ENCODE measurements at regions not wholly inside any gene's neighbourhood (a gene's known extent, or its start where the extent isn't known, plus 50 kb on each side); places are given as distances from the start of the nearest gene placed in this dataset.
A peak's percentile ranks its signal among the peaks of the same experiment; 100 is the strongest.
"Not testable (repeated sequence)": the region's sequence is repeated elsewhere in the genome, so short reads cannot be mapped to it uniquely, and the experiment has no call there.

DNA sequence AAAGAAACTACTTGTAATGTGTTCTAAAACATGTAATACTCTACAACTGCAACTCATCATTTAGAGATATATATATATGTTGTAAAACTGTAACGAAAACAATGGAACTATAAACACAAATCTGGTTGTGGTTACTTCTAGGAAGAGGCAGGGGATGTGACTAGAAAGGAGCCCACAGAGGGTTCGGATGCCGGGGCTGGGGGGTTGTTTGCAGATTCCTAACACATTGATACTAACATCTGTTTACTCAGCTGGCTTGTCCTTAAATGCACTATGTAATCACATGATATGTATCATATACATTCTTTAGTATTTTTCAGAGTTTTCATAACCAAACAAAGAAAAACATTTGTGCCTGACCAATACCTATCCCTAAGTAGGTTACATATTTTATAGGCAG lies 160.5 kb upstream of the VIPR2 start:
- WGBS, 10 experiments: 0 to 84% (median 20%) methylated on average over 1 to 3 of the region's 3 CpGs; no CpG with 5 or more reads in 2 of the 10 experiments
- H3K27ac ChIP-seq; H3K4me1 ChIP-seq (replicated peaks in 1 of 2); H3K4me3 ChIP-seq; in situ Hi-C loops (cut with MboI; ENCODE audit: low pct_unique_long_range_greater_than_20kb in 2 of 9, low sequenced_read_pairs in 9 of 9, unreplicated experiment in 9 of 9): not testable (repeated sequence)
- peak in 1 of 8 experiments; percentile 65 for ATAC-seq (replicated peaks in 6 of 8)

DNA sequence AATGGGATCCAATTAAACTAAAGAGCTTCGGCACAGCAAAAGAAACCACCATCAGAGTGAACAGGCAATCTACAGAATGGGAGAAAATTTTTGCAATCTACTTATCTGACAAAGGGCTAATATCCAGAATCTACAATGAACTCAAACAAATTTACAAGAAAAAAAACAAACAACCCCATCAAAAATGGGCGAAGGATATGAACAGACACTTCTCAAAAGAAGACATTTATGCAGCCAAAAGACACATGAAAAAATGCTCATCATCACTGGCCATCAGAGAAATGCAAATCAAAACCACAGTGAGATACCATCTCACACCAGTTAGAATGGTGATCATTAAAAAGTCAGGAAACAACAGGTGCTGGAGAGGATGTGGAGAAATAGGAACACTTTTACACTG lies 158.8 kb upstream of the VIPR2 start:
- no CpG with 5 or more reads among the region's 2 CpGs for WGBS, 10 experiments
- H3K4me3 ChIP-seq; H3K4me1 ChIP-seq (replicated peaks in 1 of 2); ATAC-seq (replicated peaks in 6 of 8); H3K27ac ChIP-seq; in situ Hi-C loops (cut with MboI; ENCODE audit: low pct_unique_long_range_greater_than_20kb in 2 of 9, low sequenced_read_pairs in 9 of 9, unreplicated experiment in 9 of 9): not testable (repeated sequence)

DNA sequence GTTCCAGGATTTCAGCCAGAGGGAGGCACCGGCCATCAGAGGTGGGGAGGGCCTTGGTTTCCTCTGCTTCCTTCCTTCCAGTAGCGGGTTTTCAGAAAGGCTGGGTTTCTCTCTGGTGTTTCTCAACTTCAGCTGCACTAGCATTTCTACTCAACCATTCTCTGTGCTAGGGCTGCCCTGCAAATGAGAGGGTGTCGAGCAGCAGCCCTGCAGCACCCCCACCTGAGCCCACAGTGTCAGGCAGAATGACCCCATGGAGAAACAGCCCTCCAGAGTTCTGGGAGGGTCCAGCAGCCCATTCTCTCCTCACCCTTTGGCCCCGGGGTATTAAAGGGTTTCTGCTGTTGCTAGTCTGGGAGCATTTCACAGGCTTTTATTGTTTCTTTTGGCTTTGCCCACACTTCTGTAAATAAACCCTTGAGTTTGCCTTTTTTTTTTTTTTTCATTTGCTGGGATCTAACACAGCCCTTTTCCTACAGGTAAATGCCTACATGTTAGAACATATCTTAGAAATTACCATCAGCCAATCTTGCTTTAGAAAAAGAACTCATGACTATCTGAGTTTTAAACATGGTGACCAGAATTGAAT lies 151.5 kb upstream of the VIPR2 start:
- no peaks in the 10 kb centered on the region for H3K4me1 ChIP-seq (replicated peaks in 1 of 2)
- H3K27ac ChIP-seq: no peak overlapping the region
- no peak for ATAC-seq (replicated peaks in 6 of 8)
- no peak overlapping the region for H3K4me3 ChIP-seq
- in situ Hi-C loops (cut with MboI; ENCODE audit: low pct_unique_long_range_greater_than_20kb in 2 of 9, low sequenced_read_pairs in 9 of 9, unreplicated experiment in 9 of 9): no loop called here
- WGBS, 10 experiments: 0 to 73% (median 43%) methylated on average over 1 to 2 of the region's 4 CpGs; no CpG with 5 or more reads in 7 of the 10 experiments

DNA sequence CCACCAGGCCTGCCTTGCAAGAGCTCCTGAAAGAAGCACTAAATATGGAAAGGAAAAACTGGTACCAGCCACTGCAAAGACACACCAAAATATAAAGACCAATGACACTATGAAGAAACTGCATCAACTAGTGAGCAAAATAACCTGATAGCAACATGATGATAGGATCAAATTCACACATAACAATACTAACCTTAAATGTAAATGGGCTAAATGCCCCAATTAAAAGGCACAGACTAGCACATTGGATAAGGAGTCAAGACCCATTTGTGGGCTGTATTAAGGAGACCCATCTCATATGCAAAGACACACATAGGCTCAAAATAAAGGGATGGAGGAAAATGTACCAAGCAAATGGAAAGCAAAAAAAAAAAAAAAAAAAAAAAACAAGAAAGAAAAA lies 141.8 kb upstream of the VIPR2 start:
- in situ Hi-C loops (cut with MboI; ENCODE audit: low pct_unique_long_range_greater_than_20kb in 2 of 9, low sequenced_read_pairs in 9 of 9, unreplicated experiment in 9 of 9); H3K4me1 ChIP-seq (replicated peaks in 1 of 2); H3K4me3 ChIP-seq; ATAC-seq (replicated peaks in 6 of 8); H3K27ac ChIP-seq: not testable (repeated sequence)

DNA sequence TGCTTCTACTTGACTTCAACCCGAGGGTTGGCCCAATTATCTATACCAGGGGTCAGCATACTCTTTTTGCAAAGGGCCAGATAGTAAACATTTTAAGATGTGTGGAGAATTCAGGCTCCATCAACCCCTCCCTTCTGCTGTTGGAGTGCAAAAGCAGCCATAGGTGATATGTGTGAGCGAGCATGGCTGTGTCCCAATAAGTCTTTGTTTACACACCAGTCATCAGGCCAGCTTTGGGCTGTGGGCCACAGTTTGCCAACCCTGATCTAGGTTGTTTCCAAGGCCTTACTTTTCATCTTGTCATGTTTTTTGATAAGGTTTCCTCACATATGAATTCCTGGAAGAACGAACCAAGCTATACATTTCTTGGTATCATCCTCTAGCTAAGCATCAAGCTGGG lies 136.9 kb upstream of the VIPR2 start:
- ATAC-seq (replicated peaks in 6 of 8): no peak

DNA sequence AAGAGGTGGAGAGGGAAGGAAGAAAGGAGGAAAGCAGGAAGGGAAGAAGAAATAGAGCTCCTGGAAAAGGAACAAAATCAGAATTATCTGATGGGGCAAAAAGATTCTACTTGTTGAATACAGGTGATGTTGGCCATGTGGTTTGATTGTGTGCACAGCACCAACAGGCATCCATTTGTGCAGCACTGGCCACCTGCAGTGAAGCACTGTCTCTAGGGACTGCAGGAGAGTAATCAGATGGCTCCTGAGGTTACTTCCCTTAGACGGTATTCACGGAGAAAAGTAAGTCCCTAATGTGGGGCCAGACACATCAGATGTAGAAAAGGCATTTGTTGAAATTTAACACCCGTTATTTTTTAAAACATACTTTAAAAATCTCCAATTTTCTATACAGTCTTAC lies 135.3 kb upstream of the VIPR2 start:
- no peak for ATAC-seq (replicated peaks in 6 of 8)
- Histone ChIP-seq H3K27ac (no peak overlapping the region), H3K4me1 (replicated peaks in 1 of 2) (no peaks in the 10 kb centered on the region), H3K4me3 (no peak overlapping the region)
- 0 to 94% (median 54%) methylated on average over 1 to 3 of the region's 3 CpGs; no CpG with 5 or more reads in 2 of the 10 experiments for WGBS, 10 experiments
- in situ Hi-C loops (cut with MboI; ENCODE audit: low pct_unique_long_range_greater_than_20kb in 2 of 9, low sequenced_read_pairs in 9 of 9, unreplicated experiment in 9 of 9): no loop called here

More for the DNA sequence above, 136.9 kb upstream of the VIPR2 start:
- Histone ChIP-seq H3K4me3 (no peak overlapping the region), H3K4me1 (replicated peaks in 1 of 2) (no peaks in the 10 kb centered on the region), H3K27ac (no peak overlapping the region)
- 0 to 100% (median 34%) methylated on average over 1 to 2 of the region's 3 CpGs; no CpG with 5 or more reads in 2 of the 10 experiments for WGBS, 10 experiments
- in situ Hi-C loops (cut with MboI; ENCODE audit: low pct_unique_long_range_greater_than_20kb in 2 of 9, low sequenced_read_pairs in 9 of 9, unreplicated experiment in 9 of 9): no loop called here

DNA sequence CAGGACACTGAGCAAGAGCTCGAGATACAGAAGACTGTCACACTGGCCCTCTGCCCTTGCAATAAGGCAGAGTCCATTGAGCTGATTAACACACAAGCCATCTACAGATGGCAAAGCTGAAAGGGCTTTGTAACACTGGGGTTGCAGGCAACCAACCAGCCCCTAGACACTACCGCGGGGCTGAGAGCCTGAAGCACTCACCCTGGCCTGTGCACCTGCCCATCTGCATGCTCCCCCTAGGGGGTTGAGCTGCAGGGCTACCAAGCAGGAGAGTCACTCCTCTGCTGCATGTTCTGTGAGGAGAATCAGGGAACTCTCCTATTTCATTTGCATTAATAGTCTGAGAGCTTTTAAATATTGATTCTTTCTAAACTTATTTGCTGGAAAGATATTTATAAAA lies 128.1 kb upstream of the VIPR2 start:
- 8 to 75% (median 45%) methylated on average over 1 to 2 of the region's 3 CpGs; no CpG with 5 or more reads in 6 of the 10 experiments for WGBS, 10 experiments
- in situ Hi-C loops (cut with MboI; ENCODE audit: low pct_unique_long_range_greater_than_20kb in 2 of 9, low sequenced_read_pairs in 9 of 9, unreplicated experiment in 9 of 9): no loop called here
- ATAC-seq (replicated peaks in 6 of 8): no peak

DNA sequence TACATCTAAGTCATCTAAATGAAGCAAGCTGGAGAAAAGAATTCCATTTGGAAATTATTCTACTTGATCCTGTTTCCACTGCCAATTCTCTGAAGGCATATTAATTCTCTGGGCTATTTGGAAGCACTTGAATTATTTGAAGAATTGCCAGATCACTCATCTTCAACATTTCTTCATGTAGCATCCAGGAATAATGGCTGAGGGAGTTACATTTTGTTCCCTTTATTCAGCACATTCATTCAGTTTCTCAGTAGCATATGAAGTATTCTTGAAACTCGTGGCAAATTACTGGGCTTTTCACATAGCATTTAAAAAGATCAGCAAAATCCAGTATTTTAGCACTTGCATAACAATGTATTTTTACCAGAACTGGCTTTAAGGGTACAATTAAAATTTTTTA lies 127.1 kb upstream of the VIPR2 start:
- WGBS, 10 experiments: 0 to 50% (median 6%) methylated on average over 1 of the region's 1 CpG; no CpG with 5 or more reads in 4 of the 10 experiments
- no peaks in the 10 kb centered on the region for H3K4me1 ChIP-seq (replicated peaks in 1 of 2)
- H3K4me3 ChIP-seq: no peak overlapping the region
- H3K27ac ChIP-seq: no peak overlapping the region
- in situ Hi-C loops (cut with MboI; ENCODE audit: low pct_unique_long_range_greater_than_20kb in 2 of 9, low sequenced_read_pairs in 9 of 9, unreplicated experiment in 9 of 9): no loop called here
- no peak for ATAC-seq (replicated peaks in 6 of 8)

More for the DNA sequence above, 128.1 kb upstream of the VIPR2 start:
- Histone ChIP-seq H3K4me1 (replicated peaks in 1 of 2) (no peaks in the 10 kb centered on the region), H3K4me3 (no peak overlapping the region), H3K27ac (no peak overlapping the region)

DNA sequence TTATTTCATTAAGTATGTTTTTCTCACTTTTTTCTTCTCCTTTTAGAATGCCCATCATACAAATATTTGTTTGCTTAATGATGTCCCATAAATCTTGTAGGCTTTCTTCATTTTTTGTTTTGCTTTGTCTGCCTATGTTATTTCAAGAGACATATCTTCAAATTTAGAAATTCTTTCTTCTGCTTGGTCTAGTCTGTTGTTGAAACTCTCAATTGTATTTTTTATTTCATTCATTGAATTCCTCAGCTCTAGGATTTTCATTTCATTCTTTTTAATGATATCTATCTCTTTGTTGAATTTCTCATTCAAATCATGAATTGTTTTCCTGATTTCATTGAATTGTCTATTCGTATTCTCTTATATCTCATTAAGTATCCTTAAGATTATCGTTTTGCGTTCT lies 125.1 kb upstream of the VIPR2 start:
- WGBS, 10 experiments: 26 to 96% (median 78%) methylated on average over 1 to 3 of the region's 3 CpGs
- no peak for ATAC-seq (replicated peaks in 6 of 8)
- in situ Hi-C loops (cut with MboI; ENCODE audit: low pct_unique_long_range_greater_than_20kb in 2 of 9, low sequenced_read_pairs in 9 of 9, unreplicated experiment in 9 of 9): no loop called here

DNA sequence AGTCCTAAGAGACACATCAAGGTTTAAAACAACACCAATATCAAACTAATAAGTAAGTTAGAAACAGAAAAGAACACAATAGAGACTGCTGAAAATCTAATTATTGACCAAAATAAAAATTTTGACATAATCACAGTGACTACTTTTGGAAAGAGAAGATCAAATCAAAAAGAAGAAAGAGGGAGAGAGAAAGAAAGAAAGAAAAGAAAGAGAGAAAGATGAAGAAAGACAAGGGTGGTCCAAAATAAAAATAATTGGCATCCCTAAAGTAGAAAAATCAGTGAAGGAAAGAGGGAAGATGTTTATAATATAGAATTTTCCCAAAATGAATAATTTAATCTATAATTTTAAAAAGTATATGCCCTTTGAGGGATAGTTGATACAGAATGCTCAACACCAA lies 118.8 kb upstream of the VIPR2 start:
- in situ Hi-C loops (cut with MboI; ENCODE audit: low pct_unique_long_range_greater_than_20kb in 2 of 9, low sequenced_read_pairs in 9 of 9, unreplicated experiment in 9 of 9): no loop called here
- ATAC-seq (replicated peaks in 6 of 8): no peak

More for the DNA sequence above, 125.1 kb upstream of the VIPR2 start:
- no peak overlapping the region for H3K27ac ChIP-seq
- no peak overlapping the region for H3K4me3 ChIP-seq
- no peaks in the 10 kb centered on the region for H3K4me1 ChIP-seq (replicated peaks in 1 of 2)

DNA sequence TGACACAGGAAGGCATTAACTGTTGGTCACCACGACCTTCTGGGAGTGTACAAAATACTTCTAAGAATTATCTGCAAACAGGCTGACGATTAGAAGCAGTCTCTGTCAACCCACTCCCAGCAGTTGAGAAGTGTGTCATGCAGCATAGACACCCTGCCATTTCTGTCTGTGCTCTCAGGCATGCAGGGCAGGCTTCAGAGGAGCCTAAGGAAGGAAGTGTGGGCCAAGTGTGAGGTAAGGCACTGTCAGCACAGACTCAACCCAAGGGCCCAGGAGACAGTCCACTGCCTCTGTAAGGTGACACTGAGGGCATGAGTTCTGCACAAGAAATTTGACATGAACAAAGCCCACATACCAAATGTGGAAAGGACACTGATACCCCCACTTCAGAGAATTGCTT lies 109.0 kb upstream of the VIPR2 start:
- ATAC-seq (replicated peaks in 6 of 8): no peak
- H3K4me3 ChIP-seq: no peak overlapping the region
- no peak overlapping the region for H3K27ac ChIP-seq
- H3K4me1 ChIP-seq (replicated peaks in 1 of 2): no peaks in the 10 kb centered on the region
- in situ Hi-C loops (cut with MboI; ENCODE audit: low pct_unique_long_range_greater_than_20kb in 2 of 9, low sequenced_read_pairs in 9 of 9, unreplicated experiment in 9 of 9): no loop called here
- 0 to 14% (median 13%) methylated on average over 1 to 2 of the region's 2 CpGs; no CpG with 5 or more reads in 7 of the 10 experiments for WGBS, 10 experiments

More for the DNA sequence above, 118.8 kb upstream of the VIPR2 start:
- Histone ChIP-seq H3K4me3 (no peak overlapping the region), H3K27ac (no peak overlapping the region), H3K4me1 (replicated peaks in 1 of 2) (no peaks in the 10 kb centered on the region)

DNA sequence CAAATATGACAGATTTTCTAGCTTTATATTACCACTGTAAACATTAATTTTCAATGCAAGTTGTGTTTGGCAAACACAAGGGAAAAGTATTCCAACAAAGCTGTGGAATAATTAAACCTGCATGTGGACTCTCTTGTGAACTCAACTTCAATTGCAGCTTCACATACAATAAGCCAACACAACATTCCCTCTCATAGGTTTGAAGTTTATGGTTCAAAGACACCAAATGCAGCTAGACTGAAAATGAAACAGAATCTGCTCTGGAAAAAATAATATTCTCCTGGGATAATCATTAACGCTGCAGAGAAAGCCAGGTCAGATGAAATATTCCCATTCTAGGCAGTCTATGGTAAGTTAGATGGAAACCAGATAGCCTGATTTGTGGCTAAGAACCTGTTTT lies 105.8 kb upstream of the VIPR2 start:
- no peak for ATAC-seq (replicated peaks in 6 of 8)
- 0 to 100% (median 83%) methylated on average over 1 of the region's 1 CpG; no CpG with 5 or more reads in 4 of the 10 experiments for WGBS, 10 experiments
- no peak overlapping the region for H3K4me3 ChIP-seq
- no peaks in the 10 kb centered on the region for H3K4me1 ChIP-seq (replicated peaks in 1 of 2)
- in situ Hi-C loops (cut with MboI; ENCODE audit: low pct_unique_long_range_greater_than_20kb in 2 of 9, low sequenced_read_pairs in 9 of 9, unreplicated experiment in 9 of 9): no loop called here
- H3K27ac ChIP-seq: no peak overlapping the region

DNA sequence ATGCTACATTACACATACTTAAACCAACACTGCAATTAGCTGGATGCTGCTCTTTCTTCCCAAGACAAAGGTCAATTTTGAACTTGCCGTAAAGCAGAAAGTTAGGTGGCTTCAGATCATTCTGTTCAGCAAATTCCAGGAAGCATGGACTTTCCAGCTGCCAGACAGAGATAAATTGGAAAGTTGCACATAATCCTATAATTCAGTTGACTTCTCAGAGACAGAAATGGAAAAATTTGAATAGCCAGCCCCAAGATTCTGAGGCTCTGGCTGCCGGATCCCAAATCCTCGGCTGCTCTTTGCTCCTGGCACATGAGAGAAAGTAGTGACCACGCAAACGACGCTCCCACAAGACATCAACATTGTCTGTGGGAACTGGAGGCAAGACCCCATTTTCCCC lies 105.0 kb upstream of the VIPR2 start:
- Histone ChIP-seq H3K27ac (no peak overlapping the region), H3K4me3 (no peak overlapping the region), H3K4me1 (replicated peaks in 1 of 2) (no peaks in the 10 kb centered on the region)
- in situ Hi-C loops (cut with MboI; ENCODE audit: low pct_unique_long_range_greater_than_20kb in 2 of 9, low sequenced_read_pairs in 9 of 9, unreplicated experiment in 9 of 9): no loop called here
- WGBS, 10 experiments: 0 to 100% (median 85%) methylated on average over 1 to 6 of the region's 6 CpGs; no CpG with 5 or more reads in 2 of the 10 experiments
- no peak for ATAC-seq (replicated peaks in 6 of 8)

DNA sequence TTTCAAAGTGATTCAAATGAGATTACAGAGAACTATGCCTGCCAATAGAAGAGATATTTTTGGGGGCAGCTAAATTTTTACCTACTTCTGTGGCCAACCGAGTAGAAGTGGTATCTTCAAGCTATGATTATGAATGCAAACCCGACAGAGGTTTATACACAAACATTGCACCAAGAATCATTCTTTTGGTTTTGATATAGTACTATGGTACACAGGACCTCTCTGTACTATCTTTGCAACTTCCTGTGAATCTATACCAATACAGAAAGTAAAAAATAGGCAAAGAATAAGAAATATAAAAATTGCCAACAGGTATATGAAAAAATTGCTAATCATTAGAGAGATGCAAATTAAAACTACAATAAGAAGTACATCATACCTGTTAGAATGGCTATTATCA lies 103.2 kb upstream of the VIPR2 start:
- H3K4me1 ChIP-seq (replicated peaks in 1 of 2): no peaks in the 10 kb centered on the region
- 0 to 80% (median 50%) methylated on average over 1 to 2 of the region's 2 CpGs; no CpG with 5 or more reads in 1 of the 10 experiments for WGBS, 10 experiments
- in situ Hi-C loops (cut with MboI; ENCODE audit: low pct_unique_long_range_greater_than_20kb in 2 of 9, low sequenced_read_pairs in 9 of 9, unreplicated experiment in 9 of 9): no loop called here
- no peak overlapping the region for H3K4me3 ChIP-seq
- no peak for ATAC-seq (replicated peaks in 6 of 8)
- no peak overlapping the region for H3K27ac ChIP-seq
